ENCODE measurements at regions not wholly inside any gene's neighbourhood (a gene's known extent, or its start where the extent isn't known, plus 50 kb on each side); places are given as distances from the start of the nearest gene placed in this dataset.
A peak's percentile ranks its signal among the peaks of the same experiment; 100 is the strongest.

GRCh38 chr12:90404071-90404470 lies 550.9 kb downstream of the CCER1 start:
- Histone ChIP-seq H3K4me2 (ENCODE audit: extremely low read depth, insufficient read depth, low read length) (no peak overlapping the region), H3K79me2 (ENCODE audit: control insufficient read depth, insufficient read depth, low read length) (no peaks in the 10 kb centered on the region), H3K4me3 (replicated peaks in 1 of 4; ENCODE audit: control extremely low read depth in 1 of 4, insufficient read depth in 1 of 4, low read depth in 3 of 4, low read length in 4 of 4) (no peak overlapping the region), H4K20me1 (ENCODE audit: control insufficient read depth, extremely low read depth, insufficient read depth, low read length) (no peaks in the 10 kb centered on the region), H3K4me1 (ENCODE audit: control insufficient read depth, extremely low read depth, insufficient read depth, low read length) (no peaks in the 10 kb centered on the region), H3K27ac (ENCODE audit: insufficient read depth, low read length) (no peak overlapping the region), H2AFZ (ENCODE audit: low read length) (no peak overlapping the region), H3K36me3 (ENCODE audit: control insufficient read depth, insufficient read depth, low read length) (no peaks in the 10 kb centered on the region), H3K27me3 (ENCODE audit: control insufficient read depth, insufficient read depth, low read length) (no peaks in the 10 kb centered on the region), H3K9me3 (ENCODE audit: control insufficient read depth, insufficient read depth, low read depth, low read length) (no peaks in the 10 kb centered on the region), H3K9ac (ENCODE audit: insufficient read depth, low read length) (no peak overlapping the region)
- TF ChIP-seq EZH2 (IDR thresholded peaks at IDR 0.05; ENCODE audit: low read length, missing control alignments): no peak
- no peak for TF ChIP-seq CTCF (conservative IDR thresholded peaks at IDR 0.05 in 1 of 2, IDR thresholded peaks at IDR 0.05 in 1 of 2; ENCODE audit: low read depth in 1 of 2, low read length in 2 of 2)
- no peak for DNase-seq (ENCODE audit: low read depth in 2 of 2)

- Histone ChIP-seq H4K20me1 (ENCODE audit: control insufficient read depth, extremely low read depth, insufficient read depth, low read length) (no peaks in the 10 kb centered on the region), H3K4me2 (ENCODE audit: extremely low read depth, insufficient read depth, low read length) (no peak overlapping the region), H3K27ac (ENCODE audit: insufficient read depth, low read length) (no peak overlapping the region), H3K4me1 (ENCODE audit: control insufficient read depth, extremely low read depth, insufficient read depth, low read length) (no peaks in the 10 kb centered on the region), H3K27me3 (ENCODE audit: control insufficient read depth, insufficient read depth, low read length) (no peaks in the 10 kb centered on the region), H3K79me2 (ENCODE audit: control insufficient read depth, insufficient read depth, low read length) (no peaks in the 10 kb centered on the region), H3K36me3 (ENCODE audit: control insufficient read depth, insufficient read depth, low read length) (no peaks in the 10 kb centered on the region), H3K9ac (ENCODE audit: insufficient read depth, low read length) (no peak overlapping the region), H3K4me3 (replicated peaks in 1 of 4; ENCODE audit: control extremely low read depth in 1 of 4, insufficient read depth in 1 of 4, low read depth in 3 of 4, low read length in 4 of 4) (no peak overlapping the region), H3K9me3 (ENCODE audit: control insufficient read depth, insufficient read depth, low read depth, low read length) (no peaks in the 10 kb centered on the region), H2AFZ (ENCODE audit: low read length) (no peak overlapping the region)
- DNase-seq (ENCODE audit: low read depth in 2 of 2): no peak
- TF ChIP-seq CTCF (conservative IDR thresholded peaks at IDR 0.05 in 1 of 2, IDR thresholded peaks at IDR 0.05 in 1 of 2; ENCODE audit: low read depth in 1 of 2, low read length in 2 of 2): no peak
- TF ChIP-seq EZH2 (IDR thresholded peaks at IDR 0.05; ENCODE audit: low read length, missing control alignments): no peak
Observed at GRCh38 chr12:90401185-90401584, 553.8 kb downstream of the CCER1 start.

DNA sequence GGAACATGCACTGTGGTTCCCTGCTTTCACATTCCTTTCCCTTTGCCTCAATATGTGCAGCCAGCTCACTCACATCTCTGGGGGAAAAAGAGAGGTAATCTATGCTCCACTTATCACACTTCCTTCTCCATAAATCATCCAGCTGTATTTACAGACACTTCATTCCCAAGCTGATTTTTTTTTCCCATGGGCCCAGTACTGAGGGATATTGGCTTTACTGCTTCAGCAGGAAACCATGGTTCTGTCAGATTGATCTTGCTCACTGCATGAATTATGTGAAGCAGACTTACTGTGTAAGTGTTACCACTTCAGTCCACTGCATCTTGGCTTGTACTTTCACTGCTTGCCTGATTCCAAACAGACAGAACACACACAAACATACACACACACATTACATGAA lies 555.6 kb downstream of the CCER1 start:
- Histone ChIP-seq H3K9ac (ENCODE audit: insufficient read depth, low read length) (no peak overlapping the region), H3K27ac (ENCODE audit: insufficient read depth, low read length) (no peak overlapping the region), H3K4me3 (replicated peaks in 1 of 4; ENCODE audit: control extremely low read depth in 1 of 4, insufficient read depth in 1 of 4, low read depth in 3 of 4, low read length in 4 of 4) (no peak overlapping the region), H4K20me1 (ENCODE audit: control insufficient read depth, extremely low read depth, insufficient read depth, low read length) (no peaks in the 10 kb centered on the region), H3K9me3 (ENCODE audit: control insufficient read depth, insufficient read depth, low read depth, low read length) (no peaks in the 10 kb centered on the region), H3K4me2 (ENCODE audit: extremely low read depth, insufficient read depth, low read length) (no peak overlapping the region), H3K36me3 (ENCODE audit: control insufficient read depth, insufficient read depth, low read length) (no peaks in the 10 kb centered on the region), H2AFZ (ENCODE audit: low read length) (no peak overlapping the region), H3K4me1 (ENCODE audit: control insufficient read depth, extremely low read depth, insufficient read depth, low read length) (no peaks in the 10 kb centered on the region), H3K27me3 (ENCODE audit: control insufficient read depth, insufficient read depth, low read length) (no peaks in the 10 kb centered on the region), H3K79me2 (ENCODE audit: control insufficient read depth, insufficient read depth, low read length) (no peaks in the 10 kb centered on the region)
- TF ChIP-seq CTCF (conservative IDR thresholded peaks at IDR 0.05 in 1 of 2, IDR thresholded peaks at IDR 0.05 in 1 of 2; ENCODE audit: low read depth in 1 of 2, low read length in 2 of 2) (no peak), EZH2 (IDR thresholded peaks at IDR 0.05; ENCODE audit: low read length, missing control alignments) (no peak)
- DNase-seq (ENCODE audit: low read depth in 2 of 2): peak in 1 of 2 donors; percentile 10
